Forelimb muscle (tissue), 1 donor: ENCODE measurements at regions not wholly inside any gene's neighbourhood (a gene's known extent, or its start where the extent isn't known, plus 50 kb on each side); places are given as distances from the start of the nearest gene placed in this dataset.
A peak's percentile ranks its signal among the peaks of the same experiment; 100 is the strongest.

Experiments used
- DNase-seq: peaks from one replicate; pipeline ENCODE4 v3.0.0-alpha.2; 2013; ENCODE audit warnings: low read depth

DNA sequence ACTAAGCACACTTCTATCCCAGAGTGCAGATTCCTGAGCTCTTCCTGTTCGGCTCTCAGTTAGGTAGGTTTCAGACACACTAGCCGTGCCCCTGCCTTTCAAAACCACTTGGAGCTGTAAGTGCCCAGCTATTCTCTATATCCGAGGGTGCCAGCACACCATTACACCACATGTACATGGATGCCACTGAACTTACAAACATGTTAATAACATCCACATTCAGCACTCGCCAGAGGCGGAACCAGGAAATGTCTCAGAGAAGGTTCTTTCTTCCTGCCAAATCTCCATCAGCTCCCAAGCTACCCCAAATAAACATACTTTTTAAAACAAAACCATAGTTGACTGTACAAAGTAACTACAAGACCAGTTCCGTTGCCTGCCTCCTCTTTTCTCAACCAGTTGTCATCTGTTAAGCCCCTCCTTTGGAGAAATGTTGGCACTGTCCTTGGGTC, 78.4 kb upstream of the CTTNBP2NL start:
- no peak for DNase-seq

DNA sequence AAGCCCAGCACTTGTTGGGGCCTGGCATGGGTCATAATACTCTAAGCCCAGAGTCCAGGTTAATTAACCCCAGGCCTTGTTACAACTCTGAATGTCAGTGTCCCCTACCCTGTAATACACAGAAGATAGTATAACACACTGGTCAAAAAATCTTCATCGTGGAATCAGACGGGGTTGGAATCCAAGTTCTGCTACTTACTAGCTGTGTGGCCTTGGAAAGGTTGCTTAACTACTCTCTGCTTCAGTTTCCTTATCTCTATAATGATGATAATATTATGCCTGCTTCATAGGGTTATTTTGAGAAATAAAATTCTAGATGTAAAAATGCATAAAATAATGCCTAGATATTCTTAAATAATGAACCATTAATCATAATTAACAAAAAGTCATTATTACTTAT, 77.8 kb upstream of the CTTNBP2NL start:
- no peak for DNase-seq

- DNase-seq: no peak
Measured at GRCh38 chr1:112318698-112319370, 77.2 kb upstream of the CTTNBP2NL start.

GRCh38 chr1:112319371-112320040, 76.5 kb upstream of the CTTNBP2NL start:
- DNase-seq: no peak

- DNase-seq: no peak
Measured at GRCh38 chr1:112320058-112320457, 76.0 kb upstream of the CTTNBP2NL start.

DNA sequence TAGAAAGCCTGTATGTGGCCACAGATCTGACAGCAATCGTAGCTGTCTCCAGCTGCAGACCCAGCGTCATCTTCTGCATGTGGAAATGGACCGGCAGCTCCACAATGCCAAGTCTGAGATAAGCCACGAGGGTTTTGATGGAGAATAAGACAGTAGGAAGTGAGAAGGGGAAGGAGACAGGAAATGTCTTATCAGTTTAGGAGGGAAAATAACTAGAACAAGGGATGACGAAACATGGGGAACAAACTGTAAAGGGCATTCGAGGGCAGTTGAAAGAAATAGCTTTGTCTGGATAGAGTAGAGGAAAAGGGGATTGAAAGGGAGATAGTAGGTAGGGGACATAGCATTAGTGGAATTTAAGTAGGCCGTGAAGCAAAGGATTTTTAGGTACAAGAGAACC, 74.0 kb upstream of the CTTNBP2NL start:
- DNase-seq: no peak

GRCh38 chr1:112322983-112323678, 72.9 kb upstream of the CTTNBP2NL start:
- DNase-seq: no peak

GRCh38 chr1:112325504-112325903, 70.5 kb upstream of the CTTNBP2NL start:
- DNase-seq: no peak

DNA sequence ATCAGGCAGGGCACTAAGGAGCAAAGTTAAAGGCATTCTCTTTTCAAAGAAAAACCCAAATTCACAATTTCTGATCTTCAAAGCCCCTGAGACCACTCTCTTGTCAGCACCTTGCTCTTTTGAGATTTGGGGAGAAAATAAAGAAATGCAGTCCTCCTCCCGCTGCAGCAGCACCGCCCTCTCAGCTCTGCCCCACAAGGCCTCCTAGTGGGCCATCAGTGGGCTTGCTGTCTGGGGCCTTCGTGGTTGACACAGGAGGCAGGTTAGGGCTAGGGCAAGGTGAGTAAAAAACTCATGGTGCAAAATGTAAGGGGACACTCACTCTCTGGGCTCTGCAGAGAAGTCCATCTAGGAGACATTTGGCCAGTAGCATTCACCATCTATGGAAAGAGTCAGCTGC, 67.4 kb upstream of the CTTNBP2NL start:
- DNase-seq: no peak

- DNase-seq: peak; percentile 76
Measured at GRCh38 chr1:112332176-112333150, 63.6 kb upstream of the CTTNBP2NL start.

DNA sequence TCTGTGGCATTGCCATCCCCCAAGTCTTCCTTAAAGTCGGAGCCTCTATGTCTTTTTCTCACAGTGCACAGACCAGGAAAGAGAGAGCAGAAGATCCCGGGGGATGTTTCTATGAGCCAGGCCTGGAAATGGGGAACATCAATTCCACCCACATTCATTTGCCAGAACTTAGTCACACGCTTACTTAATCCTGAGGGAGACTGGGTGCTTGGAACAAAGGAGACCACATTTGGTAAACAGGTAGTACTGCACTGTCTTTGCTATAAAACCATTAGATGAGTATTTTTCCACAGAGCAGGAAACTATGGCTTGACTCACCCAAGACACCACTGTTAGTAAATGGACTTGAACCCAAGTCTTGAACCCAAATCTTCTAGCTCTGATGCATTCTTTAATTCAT, 60.7 kb upstream of the CTTNBP2NL start:
- DNase-seq: no peak

GRCh38 chr1:112337028-112337531, 58.9 kb upstream of the CTTNBP2NL start:
- no peak for DNase-seq

DNA sequence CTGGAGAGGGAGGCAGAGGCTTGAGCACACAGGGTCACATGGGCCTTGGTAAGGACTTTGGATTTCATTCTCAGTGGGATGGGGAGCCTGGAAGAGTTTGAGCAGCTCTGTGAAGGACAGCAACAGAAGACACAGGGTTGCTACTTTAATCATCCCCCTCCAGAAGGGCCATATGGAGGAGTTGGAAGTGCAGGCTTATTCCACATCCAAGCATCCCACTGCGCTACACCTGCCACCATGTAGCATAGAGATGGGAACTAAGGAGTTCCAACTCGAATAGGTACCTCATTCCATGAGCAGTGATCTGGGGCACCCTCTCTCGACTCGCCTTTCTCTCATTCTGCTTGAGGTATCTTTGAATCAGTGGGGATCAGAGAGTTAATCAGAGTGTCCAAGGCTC, 54.0 kb upstream of the CTTNBP2NL start:
- no peak for DNase-seq

DNA sequence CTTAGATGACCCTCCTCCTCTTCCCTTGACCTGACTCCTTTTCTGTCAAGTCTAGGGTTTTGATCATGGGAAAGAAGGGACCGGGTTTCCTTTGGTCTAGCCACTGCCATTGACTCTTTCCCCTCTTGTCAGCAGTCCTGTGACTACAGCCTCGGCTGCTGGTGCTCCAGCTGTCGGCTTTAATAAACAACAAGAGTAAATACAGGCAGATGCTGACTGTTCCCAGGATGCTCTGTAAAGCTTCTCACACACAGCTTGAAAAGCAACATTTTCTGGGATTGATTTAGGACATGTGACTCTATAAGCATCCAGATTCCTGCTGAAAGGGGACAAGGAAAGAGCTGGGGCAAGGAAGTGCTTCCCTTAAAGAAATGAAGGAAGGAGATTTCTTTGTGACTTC, 53.5 kb upstream of the CTTNBP2NL start:
- DNase-seq: no peak

DNA sequence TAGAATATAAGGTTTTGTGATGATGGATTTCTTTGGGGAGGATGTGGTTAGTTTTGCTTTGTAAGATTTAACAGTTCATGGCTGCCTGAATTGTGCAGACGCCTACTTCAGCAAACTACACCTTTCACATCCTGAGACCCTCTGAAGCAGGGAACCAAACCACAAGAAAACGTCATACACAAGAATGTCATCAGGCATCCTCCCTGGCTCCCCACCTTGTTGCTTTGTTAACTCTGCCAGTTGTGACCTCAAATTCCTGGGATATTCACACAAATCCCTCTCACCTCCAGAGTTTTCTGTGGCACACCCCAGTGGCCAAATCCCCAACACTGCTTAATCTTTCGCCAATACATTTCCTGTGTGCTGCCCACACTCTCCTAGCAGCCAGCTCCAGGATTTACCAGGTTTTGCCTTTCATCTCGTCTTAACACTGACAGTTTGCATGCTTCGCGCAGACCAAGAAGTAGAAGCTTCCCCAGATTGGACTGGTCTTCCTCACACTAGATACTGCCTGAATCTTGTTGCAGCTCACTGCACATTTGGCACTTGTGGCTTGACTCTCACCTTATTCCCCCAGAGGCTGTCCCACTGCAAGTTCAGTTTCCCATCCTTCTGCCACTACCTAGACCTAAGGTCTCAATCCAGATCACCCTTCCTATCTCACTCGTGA, 51.1 kb upstream of the CTTNBP2NL start:
- DNase-seq: no peak
